ENCODE measurements at regions not wholly inside any gene's neighbourhood (a gene's known extent, or its start where the extent isn't known, plus 50 kb on each side); places are given as distances from the start of the nearest gene placed in this dataset.

DNA sequence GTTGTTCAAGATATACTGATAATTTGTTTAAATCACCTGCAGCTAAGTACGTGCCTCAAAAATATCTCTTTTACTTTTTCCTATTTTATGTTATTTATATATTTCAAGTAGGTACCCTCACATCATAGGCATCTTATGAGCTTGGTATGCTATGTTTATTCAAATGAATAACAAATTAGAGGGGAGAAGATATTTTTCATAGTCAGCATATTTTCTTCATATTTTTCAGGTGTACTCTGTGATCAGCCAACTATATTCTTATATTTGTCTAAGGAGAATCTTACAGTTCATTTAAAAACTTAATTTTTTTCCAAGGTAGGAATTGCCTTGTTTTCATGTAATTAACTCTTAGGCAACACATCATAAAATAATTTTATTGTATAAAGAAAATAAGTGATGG is 421.1 kb upstream of the GRM7 start:
- no peak for TF ChIP-seq POLR2A (IDR thresholded peaks at IDR 0.05)
- TF ChIP-seq CTCF (IDR thresholded peaks at IDR 0.05) = no peak
